Smooth muscle cell (in vitro differentiated cells): ENCODE measurements at regions not wholly inside any gene's neighbourhood (a gene's known extent, or its start where the extent isn't known, plus 50 kb on each side); places are given as distances from the start of the nearest gene placed in this dataset.

ENCODE experiments used
- DNase-seq: peaks from one replicate; lab custom pipeline; 2025; ENCODE audit not compliant: unreplicated experiment; lab: John Stamatoyannopoulos, UW
- H2AFZ ChIP-seq: fragments of 200-600 bp; sonication (generic); 2 replicates; pipeline ENCODE4 v1.6.0; 2016; ENCODE audit warnings: antibody characterized with exemption, low read depth, mild to moderate bottlenecking
- H3F3A ChIP-seq: fragments of 200-600 bp; sonication (generic); 2 replicates; pipeline ENCODE4 v1.6.0; 2017; ENCODE audit warnings: antibody characterized with exemption, low read depth
- H3K27ac ChIP-seq: fragments of 200-600 bp; sonication (generic); 2 replicates; pipeline ENCODE4 v1.5.1; 2016; ENCODE audit warnings: low read depth, mild to moderate bottlenecking
- H3K27me3 ChIP-seq: fragments of 200-600 bp; sonication (generic); 2 replicates; pipeline ENCODE4 v1.6.1; 2016; ENCODE audit warnings: low read depth, mild to moderate bottlenecking
- H3K36me3 ChIP-seq: fragments of 200-600 bp; sonication (generic); 2 replicates; pipeline ENCODE4 v1.5.1; 2016; ENCODE audit warnings: low read depth
- H3K4me1 ChIP-seq: fragments of 200-600 bp; sonication (generic); 2 replicates; pipeline ENCODE4 v1.5.1; 2016; ENCODE audit warnings: low read depth
- H3K4me2 ChIP-seq: fragments of 200-600 bp; sonication (generic); 2 replicates; pipeline ENCODE4 v1.6.0; 2016; ENCODE audit warnings: mild to moderate bottlenecking
- H3K4me3 ChIP-seq: fragments of 200-600 bp; sonication (generic); 2 replicates; pipeline ENCODE4 v1.5.1; 2016; ENCODE audit warnings: mild to moderate bottlenecking
- H3K79me2 ChIP-seq: fragments of 200-600 bp; sonication (generic); 2 replicates; pipeline ENCODE4 v1.6.0; 2016; ENCODE audit warnings: low read depth, mild to moderate bottlenecking
- H3K9ac ChIP-seq: fragments of 200-600 bp; sonication (generic); 2 replicates; pipeline ENCODE4 v1.6.0; 2016; ENCODE audit warnings: low read depth
- H3K9me3 ChIP-seq: fragments of 200-600 bp; sonication (generic); replicated peaks from 2 replicates; pipeline ENCODE4 v1.5.1; 2016; ENCODE audit warnings: low read depth
- H4K20me1 ChIP-seq: fragments of 200-600 bp; sonication (generic); 2 replicates; pipeline ENCODE4 v1.6.0; 2016; ENCODE audit warnings: low read depth
- CTCF ChIP-seq: fragments of 200-600 bp; sonication (generic); IDR thresholded peaks from 2 replicates; pipeline ENCODE4 v1.5.1; 2017; ENCODE audit warnings: borderline replicate concordance, mild to moderate bottlenecking, antibody characterized with exemption; ENCODE audit not compliant: insufficient read depth, poor library complexity, severe bottlenecking
- WGBS: methylation state at CpG from one replicate; pipeline ENCODE4 v1.1.7; 2016; ENCODE audit warnings: low lambda C conversion rate; 5-methylcytosine and 5-hydroxymethylcytosine counted together

DNA sequence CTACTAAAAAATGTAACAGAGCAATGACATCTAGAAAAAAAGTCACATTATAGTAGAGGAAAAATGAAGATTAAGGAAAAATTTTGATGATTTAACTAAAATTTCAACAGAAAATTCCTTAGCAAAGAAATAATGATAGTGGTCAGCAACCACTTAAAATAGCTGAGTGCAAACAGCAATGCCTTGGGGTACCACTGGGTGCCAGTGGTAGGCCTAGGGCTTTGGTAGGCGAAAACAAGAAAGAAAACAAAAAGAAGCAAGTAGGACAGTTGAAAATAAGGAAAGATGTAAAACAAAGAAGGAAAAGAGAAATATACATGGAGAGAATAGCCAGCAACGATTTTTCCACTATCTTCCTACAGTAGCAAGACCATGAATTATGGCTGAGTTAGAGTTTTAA lies 313.5 kb upstream of the IRS4 start:
- no peaks in the 10 kb centered on the region for H3K27me3 ChIP-seq
- no peaks in the 10 kb centered on the region for H3K4me1 ChIP-seq
- no peaks in the 10 kb centered on the region for H3F3A ChIP-seq
- 31% methylated on average over 2 of the region's 2 CpGs for WGBS
- no peaks in the 10 kb centered on the region for H3K79me2 ChIP-seq
- no peak overlapping the region for H3K4me3 ChIP-seq
- H3K36me3 ChIP-seq = no peaks in the 10 kb centered on the region
- H4K20me1 ChIP-seq = no peaks in the 10 kb centered on the region
- H3K9me3 ChIP-seq = no peaks in the 10 kb centered on the region
- H3K27ac ChIP-seq = no peak overlapping the region
- no peak overlapping the region for H3K9ac ChIP-seq
- H2AFZ ChIP-seq = no peak overlapping the region
- TF ChIP-seq CTCF = peak; percentile 35
- H3K4me2 ChIP-seq = no peak overlapping the region
- DNase-seq = no peak

DNA sequence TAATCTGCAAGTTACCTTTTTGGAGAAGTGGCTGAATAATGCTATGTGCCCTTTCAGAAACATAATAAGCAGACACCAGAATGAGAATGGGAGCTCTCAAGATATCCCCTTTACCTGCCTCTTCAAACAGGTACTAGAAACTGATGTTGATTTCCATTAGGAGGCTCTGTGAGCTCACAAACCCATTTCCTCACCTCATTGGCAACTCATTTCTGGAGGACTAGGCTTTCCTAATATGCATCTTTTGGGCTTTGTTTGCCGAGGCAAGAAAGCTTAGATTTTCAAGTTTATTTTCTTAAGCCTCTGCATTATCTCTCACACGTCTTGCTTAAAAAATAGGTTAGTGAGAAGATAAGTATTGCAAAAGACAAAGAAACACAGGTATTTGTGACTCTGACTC lies 313.1 kb upstream of the IRS4 start:
- H3K4me3 ChIP-seq = no peak overlapping the region
- no peaks in the 10 kb centered on the region for H4K20me1 ChIP-seq
- H2AFZ ChIP-seq = peak overlapping the region; percentile 52
- no peak overlapping the region for H3K4me2 ChIP-seq
- H3K27ac ChIP-seq = no peak overlapping the region
- H3K9ac ChIP-seq = no peak overlapping the region
- H3K79me2 ChIP-seq = no peaks in the 10 kb centered on the region
- no peaks in the 10 kb centered on the region for H3F3A ChIP-seq
- 55% methylated on average over 2 of the region's 2 CpGs for WGBS
- no peak for DNase-seq
- no peaks in the 10 kb centered on the region for H3K27me3 ChIP-seq
- TF ChIP-seq CTCF = no peak
- H3K9me3 ChIP-seq = no peaks in the 10 kb centered on the region
- no peaks in the 10 kb centered on the region for H3K4me1 ChIP-seq
- H3K36me3 ChIP-seq = no peaks in the 10 kb centered on the region

GRCh38 chrX:109040057-109040456 lies 303.7 kb upstream of the IRS4 start:
- no peak for TF ChIP-seq CTCF
- peaks cover 11% of the 10 kb centered on the region for H3K4me1 ChIP-seq
- no peaks in the 10 kb centered on the region for H3K36me3 ChIP-seq
- no peaks in the 10 kb centered on the region for H3F3A ChIP-seq
- DNase-seq = no peak
- H3K27ac ChIP-seq = no peak overlapping the region
- no peak overlapping the region for H3K4me3 ChIP-seq
- H3K4me2 ChIP-seq = no peak overlapping the region
- H4K20me1 ChIP-seq = no peaks in the 10 kb centered on the region
- H3K9ac ChIP-seq = no peak overlapping the region
- no peaks in the 10 kb centered on the region for H3K9me3 ChIP-seq
- WGBS = 84% methylated on average over 3 of the region's 3 CpGs
- H2AFZ ChIP-seq = no peak overlapping the region
- H3K79me2 ChIP-seq = no peaks in the 10 kb centered on the region
- no peaks in the 10 kb centered on the region for H3K27me3 ChIP-seq

DNA sequence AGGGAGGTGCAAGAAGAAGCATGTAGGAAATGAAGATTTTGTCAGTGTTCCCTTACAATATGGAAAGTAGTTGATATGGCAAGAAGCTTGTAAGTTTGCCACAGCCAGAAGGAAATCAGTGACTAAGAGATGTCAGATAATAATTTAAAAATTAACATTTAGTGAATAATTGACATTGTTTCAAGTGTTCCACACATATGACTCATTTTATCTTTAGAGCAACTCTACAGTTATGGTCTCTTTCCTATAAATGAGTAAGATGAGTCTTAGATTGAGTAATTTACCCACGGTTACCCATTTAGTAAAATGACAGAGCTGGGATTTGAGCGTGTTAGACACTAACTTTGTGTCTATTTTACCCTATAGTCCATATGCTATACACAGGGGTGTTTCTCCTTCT lies 300.3 kb upstream of the IRS4 start:
- H3K9ac ChIP-seq = no peak overlapping the region
- no peaks in the 10 kb centered on the region for H3F3A ChIP-seq
- peaks cover 11% of the 10 kb centered on the region for H3K4me1 ChIP-seq
- H2AFZ ChIP-seq = no peak overlapping the region
- DNase-seq = no peak
- no peaks in the 10 kb centered on the region for H4K20me1 ChIP-seq
- no peaks in the 10 kb centered on the region for H3K27me3 ChIP-seq
- H3K27ac ChIP-seq = peak overlapping the region; percentile 5
- no peaks in the 10 kb centered on the region for H3K9me3 ChIP-seq
- H3K4me3 ChIP-seq = no peak overlapping the region
- H3K4me2 ChIP-seq = no peak overlapping the region
- H3K36me3 ChIP-seq = no peaks in the 10 kb centered on the region
- 51% methylated on average over 2 of the region's 2 CpGs for WGBS
- no peak for TF ChIP-seq CTCF
- no peaks in the 10 kb centered on the region for H3K79me2 ChIP-seq
